Endothelial cell (in vitro differentiated cells): ENCODE measurements at regions not wholly inside any gene's neighbourhood (a gene's known extent, or its start where the extent isn't known, plus 50 kb on each side); places are given as distances from the start of the nearest gene placed in this dataset.
"Not testable (repeated sequence)": the region's sequence is repeated elsewhere in the genome, so short reads cannot be mapped to it uniquely, and the experiment has no call there.

ENCODE experiments used
- DNase-seq: peaks from one replicate; pipeline ENCODE4 v3.0.0; 2021; ENCODE audit warnings: low spot score
- H3K27ac Mint-ChIP-seq: one replicate; pipeline ENCODE4 v1.8.0; 2021; ENCODE audit warnings: mixed read lengths, inconsistent platforms; ENCODE audit not compliant: unreplicated experiment
- H3K27me3 Mint-ChIP-seq: one replicate; pipeline ENCODE4 v1.8.0; 2021; ENCODE audit warnings: mild to moderate bottlenecking, moderate library complexity, mixed read lengths, inconsistent platforms; ENCODE audit not compliant: unreplicated experiment
- H3K36me3 Mint-ChIP-seq: one replicate; pipeline ENCODE4 v1.8.0; 2021; ENCODE audit warnings: mild to moderate bottlenecking, low read depth, mixed read lengths, inconsistent platforms; ENCODE audit not compliant: unreplicated experiment
- H3K4me1 Mint-ChIP-seq: one replicate; pipeline ENCODE4 v1.8.0; 2021; ENCODE audit warnings: mild to moderate bottlenecking, mixed read lengths, inconsistent platforms; ENCODE audit not compliant: unreplicated experiment
- H3K4me3 Mint-ChIP-seq: one replicate; pipeline ENCODE4 v1.8.0; 2021; ENCODE audit warnings: mild to moderate bottlenecking, mixed read lengths, inconsistent platforms; ENCODE audit not compliant: unreplicated experiment
- H3K9me3 Mint-ChIP-seq: one replicate; pipeline ENCODE4 v1.8.0; 2021; ENCODE audit warnings: mixed read lengths, inconsistent platforms; ENCODE audit not compliant: unreplicated experiment
- TF ChIP-seq, protein P1 (sequence below): fragments of 200-600 bp; sonication (generic); IDR thresholded peaks from one replicate; pipeline ENCODE4 v1.5.0; 2021; ENCODE audit warnings: antibody characterized with exemption; ENCODE audit not compliant: unreplicated experiment

DNA sequence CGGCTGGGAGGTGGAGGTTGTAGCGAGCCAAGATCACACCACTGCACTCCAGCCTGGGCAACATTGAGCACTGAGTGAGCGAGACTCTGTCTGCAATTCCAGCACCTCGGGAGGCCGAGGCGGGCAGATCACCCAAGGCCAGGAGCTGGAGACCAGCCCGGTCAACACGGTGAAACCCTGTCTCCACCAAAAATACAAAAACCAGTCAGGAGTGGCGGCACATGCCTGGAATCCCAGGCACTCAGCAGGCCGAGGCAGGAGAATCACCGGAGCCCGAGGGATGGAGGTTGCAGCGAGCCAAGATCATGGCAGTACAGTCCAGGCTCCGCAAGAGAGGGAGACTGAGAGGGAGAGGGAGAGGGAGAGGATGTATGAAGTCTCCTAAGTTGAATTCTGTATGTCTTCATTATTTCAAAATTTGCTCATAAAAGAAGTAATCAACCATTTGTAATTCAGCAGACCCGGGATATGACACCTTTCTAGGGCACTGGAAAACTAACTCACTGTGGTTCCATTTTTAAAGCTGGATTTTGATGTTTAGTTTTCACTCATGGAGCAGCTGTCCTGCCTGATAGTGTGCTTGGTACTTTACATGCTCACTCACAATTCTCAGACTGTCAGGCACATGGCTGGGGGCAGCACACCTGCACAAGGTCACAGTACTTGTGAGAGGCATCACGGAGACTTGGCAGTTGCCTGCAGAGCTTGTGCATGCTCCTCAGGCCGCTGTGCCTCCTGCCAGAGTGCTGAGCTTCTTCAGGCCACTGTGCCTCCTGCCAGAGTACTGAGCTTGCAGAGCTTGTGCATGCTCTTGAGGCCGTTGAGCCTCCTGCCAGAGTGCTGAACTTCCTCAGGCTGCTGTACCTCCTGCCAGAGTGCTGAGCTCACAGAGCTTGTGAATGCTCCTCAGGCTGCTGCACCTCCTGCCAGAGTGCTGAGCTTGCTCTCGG lies 106.2 kb downstream of the ERMARD start:
- H3K27ac Mint-ChIP-seq = no peak overlapping the region
- peaks cover 16% of the 10 kb centered on the region for H3K36me3 Mint-ChIP-seq
- TF ChIP-seq, protein P1, sequence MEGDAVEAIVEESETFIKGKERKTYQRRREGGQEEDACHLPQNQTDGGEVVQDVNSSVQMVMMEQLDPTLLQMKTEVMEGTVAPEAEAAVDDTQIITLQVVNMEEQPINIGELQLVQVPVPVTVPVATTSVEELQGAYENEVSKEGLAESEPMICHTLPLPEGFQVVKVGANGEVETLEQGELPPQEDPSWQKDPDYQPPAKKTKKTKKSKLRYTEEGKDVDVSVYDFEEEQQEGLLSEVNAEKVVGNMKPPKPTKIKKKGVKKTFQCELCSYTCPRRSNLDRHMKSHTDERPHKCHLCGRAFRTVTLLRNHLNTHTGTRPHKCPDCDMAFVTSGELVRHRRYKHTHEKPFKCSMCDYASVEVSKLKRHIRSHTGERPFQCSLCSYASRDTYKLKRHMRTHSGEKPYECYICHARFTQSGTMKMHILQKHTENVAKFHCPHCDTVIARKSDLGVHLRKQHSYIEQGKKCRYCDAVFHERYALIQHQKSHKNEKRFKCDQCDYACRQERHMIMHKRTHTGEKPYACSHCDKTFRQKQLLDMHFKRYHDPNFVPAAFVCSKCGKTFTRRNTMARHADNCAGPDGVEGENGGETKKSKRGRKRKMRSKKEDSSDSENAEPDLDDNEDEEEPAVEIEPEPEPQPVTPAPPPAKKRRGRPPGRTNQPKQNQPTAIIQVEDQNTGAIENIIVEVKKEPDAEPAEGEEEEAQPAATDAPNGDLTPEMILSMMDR = no peak
- H3K4me1 Mint-ChIP-seq = peaks cover 25% of the 10 kb centered on the region
- H3K9me3 Mint-ChIP-seq = peaks cover 6% of the 10 kb centered on the region
- DNase-seq = no peak
- no peak overlapping the region for H3K4me3 Mint-ChIP-seq
- peaks cover 9% of the 10 kb centered on the region for H3K27me3 Mint-ChIP-seq

DNA sequence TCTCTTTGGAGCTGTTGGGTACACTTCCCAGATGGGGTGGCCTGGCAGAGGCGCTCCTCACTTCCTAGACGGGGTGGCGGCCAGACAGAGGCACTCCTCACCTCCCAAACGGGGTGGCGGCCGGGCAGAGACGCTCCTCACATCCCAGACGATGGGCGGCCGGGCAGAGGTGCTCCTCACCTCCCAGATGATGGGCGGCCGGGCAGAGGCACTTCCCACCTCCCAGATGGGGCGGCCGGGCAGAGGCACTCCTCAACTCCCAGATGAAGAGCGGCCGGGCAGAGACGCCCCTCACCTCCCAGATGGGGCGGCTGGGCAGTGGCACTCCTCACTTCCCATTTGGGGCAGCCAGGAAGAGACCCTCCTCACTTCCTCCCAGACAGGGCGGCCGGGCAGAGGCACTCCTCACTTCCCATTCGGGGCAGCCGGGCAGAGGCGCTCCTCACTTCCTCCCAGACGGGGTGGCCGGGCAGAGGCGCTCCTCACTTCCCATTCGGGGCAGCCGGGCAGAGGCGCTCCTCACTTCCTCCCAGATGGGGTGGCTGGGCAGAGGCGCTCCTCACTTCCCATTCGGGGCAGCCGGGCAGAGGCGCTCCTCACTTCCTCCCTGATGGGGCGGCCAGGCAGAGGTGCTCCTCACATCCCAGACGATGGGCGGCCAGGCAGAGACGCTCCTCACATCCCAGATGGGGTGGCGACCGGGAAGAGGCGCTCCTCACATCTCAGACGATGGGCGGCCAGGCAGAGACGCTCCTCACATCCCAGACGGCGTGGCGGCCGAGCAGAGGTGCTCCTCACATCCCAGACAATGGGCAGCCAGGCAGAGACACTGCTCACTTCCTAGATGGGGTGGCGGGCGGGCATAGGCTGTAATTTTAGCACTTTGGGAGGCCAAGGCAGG lies 105.3 kb downstream of the ERMARD start:
- H3K4me3 Mint-ChIP-seq, H3K27me3 Mint-ChIP-seq, DNase-seq, H3K9me3 Mint-ChIP-seq, H3K27ac Mint-ChIP-seq: not testable (repeated sequence)
- H3K4me1 Mint-ChIP-seq = peaks cover 24% of the 10 kb centered on the region
- peaks cover 13% of the 10 kb centered on the region for H3K36me3 Mint-ChIP-seq

DNA sequence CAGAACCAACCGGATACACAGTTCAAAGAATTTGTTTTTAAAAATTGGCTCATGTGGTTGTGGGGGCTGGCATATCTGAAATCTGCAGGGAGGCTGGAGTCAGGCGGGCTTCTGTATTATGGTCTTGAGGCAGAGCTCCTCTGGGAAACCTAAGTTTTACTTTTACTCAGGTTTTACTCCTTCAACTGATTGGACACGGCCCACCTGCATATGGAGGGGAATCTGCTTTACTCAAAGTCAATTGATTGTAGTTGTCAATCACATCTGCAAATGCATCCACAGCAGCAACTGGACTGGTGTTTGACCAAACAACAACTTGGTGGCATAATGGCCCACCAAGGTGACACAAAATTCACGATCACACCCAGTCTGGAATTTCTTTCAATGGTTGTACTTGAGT lies 103.4 kb downstream of the ERMARD start:
- H3K36me3 Mint-ChIP-seq = peaks cover 10% of the 10 kb centered on the region
- no peak overlapping the region for H3K4me3 Mint-ChIP-seq
- peaks cover 6% of the 10 kb centered on the region for H3K9me3 Mint-ChIP-seq
- no peak overlapping the region for H3K27ac Mint-ChIP-seq
- H3K4me1 Mint-ChIP-seq = peaks cover 24% of the 10 kb centered on the region
- H3K27me3 Mint-ChIP-seq = peaks cover 7% of the 10 kb centered on the region
- TF ChIP-seq, protein P1 = no peak
- no peak for DNase-seq

DNA sequence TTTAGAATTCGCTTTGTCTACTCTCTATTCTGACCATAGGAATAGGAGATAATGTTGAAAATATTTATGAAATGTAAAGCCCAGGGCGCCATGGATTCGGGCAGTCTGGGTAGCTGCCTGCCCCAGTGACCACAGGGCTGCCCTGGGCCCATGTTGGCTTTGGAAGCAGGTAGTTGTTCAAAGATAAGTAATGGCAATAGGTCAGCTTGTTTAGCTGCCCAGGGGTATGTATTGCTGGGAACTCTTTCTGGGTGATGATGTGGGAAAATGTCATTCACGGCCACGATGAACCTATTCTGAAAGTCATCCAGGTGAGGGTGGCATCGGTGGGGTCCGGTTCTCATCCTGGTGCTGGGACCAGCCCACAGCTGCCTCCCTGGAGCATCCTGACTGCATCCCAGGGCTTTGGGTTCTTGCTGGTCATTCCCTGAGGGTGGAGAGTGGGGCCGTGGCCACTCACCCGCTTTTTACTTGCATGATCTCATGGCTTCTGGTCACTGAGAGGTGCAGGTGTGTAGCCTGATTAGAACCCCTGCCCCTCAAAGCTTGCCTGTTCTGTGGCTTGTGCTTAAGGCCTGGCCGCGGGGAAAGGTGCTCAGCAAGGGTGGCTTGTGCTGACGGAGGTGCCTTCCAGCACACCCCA lies 102.8 kb downstream of the ERMARD start:
- Mint-ChIP-seq H3K4me3 (no peak overlapping the region), H3K27ac (no peak overlapping the region), H3K36me3 (peaks cover 10% of the 10 kb centered on the region), H3K4me1 (peaks cover 26% of the 10 kb centered on the region), H3K9me3 (peaks cover 6% of the 10 kb centered on the region), H3K27me3 (peaks cover 7% of the 10 kb centered on the region)
- no peak for DNase-seq
- TF ChIP-seq, protein P1 = no peak
